Heart right ventricle (tissue), 16 donors: ENCODE measurements at regions not wholly inside any gene's neighbourhood (a gene's known extent, or its start where the extent isn't known, plus 50 kb on each side); places are given as distances from the start of the nearest gene placed in this dataset.

ENCODE experiments used
- ATAC-seq, 8 donors: fragments of 200-7000 bp; cut with Tn5 transposase; one replicate each; pipeline ENCODE4 v1.9.1; 2020; ENCODE audit warnings: mild to moderate bottlenecking in 8 of 8, moderate library complexity in 8 of 8, moderate number of reproducible peaks in 1 of 8
- DNase-seq, 2 donors: peaks; one replicate each; pipeline ENCODE4 v3.0.0-alpha.2; 2020
- H3K27ac ChIP-seq, 10 donors: fragments of 200-600 bp; sonication (generic) in 2 of 10; one replicate each; pipeline versions ENCODE4 v1.5.0 to v1.8.0; 2020 to 2022; ENCODE audit warnings: mild to moderate bottlenecking in 3 of 10
- H3K27me3 ChIP-seq, 7 donors: fragments of 200-600 bp; one replicate each; pipeline ENCODE4 v1.8.0; 2021 to 2022; ENCODE audit warnings: mild to moderate bottlenecking in 2 of 7
- H3K36me3 ChIP-seq, 9 donors: fragments of 200-600 bp; sonication (generic) in 1 of 9; one replicate each; pipeline versions ENCODE4 v1.5.0 to v1.8.0; 2020 to 2022; ENCODE audit warnings: mild to moderate bottlenecking in 2 of 9
- H3K4me1 ChIP-seq, 9 donors: fragments of 200-600 bp; sonication (generic) in 1 of 9; one replicate each; pipeline versions ENCODE4 v1.5.0 to v1.8.0; 2020 to 2022; ENCODE audit warnings: mild to moderate bottlenecking in 4 of 9
- H3K4me3 ChIP-seq, 10 donors: fragments of 200-600 bp; sonication (generic) in 2 of 10; one replicate each; pipeline versions ENCODE4 v1.5.0 to v1.8.0; 2020 to 2022; ENCODE audit warnings: mild to moderate bottlenecking in 7 of 10, moderate library complexity in 2 of 10
- H3K9me3 ChIP-seq, 11 donors: fragments of 200-600 bp in 10 of 11; sonication (generic) in 2 of 11; one replicate each; pipeline versions ENCODE4 v1.5.0 to v1.8.0; 2013 to 2022; ENCODE audit warnings: mild to moderate bottlenecking in 2 of 11, control low read depth in 1 of 11, moderate library complexity in 1 of 11
- CTCF ChIP-seq, 9 donors: fragments of 200-600 bp; sonication (generic) in 2 of 9; IDR thresholded peaks; one replicate each; pipeline versions ENCODE4 v1.5.0 to v1.8.0; 2021 to 2022; ENCODE audit warnings: antibody characterized with exemption in 9 of 9, mild to moderate bottlenecking in 5 of 9, moderate library complexity in 1 of 9
- WGBS, 2 donors: extraction: QIAGEN DNeasy Blood & Tissue Kit; methylation state at CpG; one replicate each; pipeline ENCODE4 v1.1.7; 2013; ENCODE audit warnings: inconsistent platforms in 1 of 2; 5-methylcytosine and 5-hydroxymethylcytosine counted together
- intact Hi-C, 10 donors: fragments of 100-400 bp; cut with DNase I; formaldehyde crosslinking; loops; one replicate each; pipeline versions ENCODE4 v1.11.1 to v1.14.2; 2022
- donor health status: Arrhythmogenic right ventricular cardiomyopathy.
- donor health status: ischemic (EF 13 %, LVEDD 7.1; RV severe dilation, severe dysfunction).
- donor health status: healthy with polysubstance abuse.
- donor health status: DM: no; HTN: yes; CAD: no.
- donor health status: DM: no; HTN: no; CAD: no.
- donor health status: ischemic (EF 25% LVEDD 6.9; RV normal size, moderate dysfunction).
- donor health status: ischemic (EF 25% LVEDD 5.7; RV mildly dilated, moderate dysfunction).
- donor health status: healthy.
- donor health status: DM: yes; HTN: yes; CAD: no.
- donor health status: Ischemic cardiomyopathy.
- donor health status: ischemic (EF 35%, LVEDD 5.7; RV mildly dilated, moderate dysfunction).
- donor health status: nonischemic (EF 11% LVEDD 7.7; RV severe dilation, severe dysfunction).
- donor health status: DM: yes; HTN: yes; CAD: no.
- donor health status: PGD.
- donor health status: ischemic (EF 29% LVEDD 5.4; RV normal size, mild dysfunction).
- donor health status: nonischemic (EF 23%, LVEDD 6.1; RV moderate dilation, normal function).

GRCh38 chr1:195200772-195201171 is 1407.5 kb downstream of the KCNT2 start:
- H3K27ac ChIP-seq = no peak overlapping the region
- ATAC-seq = no peak
- no peak for TF ChIP-seq CTCF (IDR thresholded peaks at IDR 0.05)
- WGBS, 2 donors = 89 to 97% methylated on average over 1 of the region's 1 CpG
- DNase-seq = no peak
- no peaks in the 10 kb centered on the region for H3K27me3 ChIP-seq
- H3K36me3 ChIP-seq = no peaks in the 10 kb centered on the region
- H3K4me3 ChIP-seq = no peak overlapping the region
- intact Hi-C loops = no loop called here
- H3K4me1 ChIP-seq = no peaks in the 10 kb centered on the region
- no peaks in the 10 kb centered on the region for H3K9me3 ChIP-seq

- no peaks in the 10 kb centered on the region for H3K27me3 ChIP-seq
- H3K9me3 ChIP-seq = peaks cover 0 to 7% (median 0%) of the 10 kb centered on the region in 11 donors
- no peak for DNase-seq
- WGBS, 2 donors = 83 to 86% methylated on average over 1 of the region's 1 CpG
- no peaks in the 10 kb centered on the region for H3K36me3 ChIP-seq
- TF ChIP-seq CTCF (IDR thresholded peaks at IDR 0.05) = no peak
- intact Hi-C loops = no loop called here
- no peak overlapping the region for H3K27ac ChIP-seq
- no peak for ATAC-seq
- no peak overlapping the region for H3K4me3 ChIP-seq
- H3K4me1 ChIP-seq = no peaks in the 10 kb centered on the region
Observed at GRCh38 chr1:195197116-195197515, 1411.1 kb downstream of the KCNT2 start.

GRCh38 chr1:195195423-195196057 is 1412.7 kb downstream of the KCNT2 start:
- Histone ChIP-seq H3K4me1 (no peaks in the 10 kb centered on the region), H3K4me3 (no peak overlapping the region), H3K9me3 (peaks cover 0 to 8% (median 0%) of the 10 kb centered on the region in 11 donors), H3K36me3 (no peaks in the 10 kb centered on the region), H3K27ac (no peak overlapping the region), H3K27me3 (no peaks in the 10 kb centered on the region)
- intact Hi-C loops = no loop called here
- ATAC-seq (no peak), DNase-seq (no peak)
- TF ChIP-seq CTCF (IDR thresholded peaks at IDR 0.05) = no peak
- 75 to 84% methylated on average over 8 of the region's 8 CpGs for WGBS, 2 donors

- H3K4me1 ChIP-seq = no peaks in the 10 kb centered on the region
- no peaks in the 10 kb centered on the region for H3K36me3 ChIP-seq
Observed at GRCh38 chr1:195193134-195193533, 1415.1 kb downstream of the KCNT2 start.

More at GRCh38 chr1:195193134-195193533, 1415.1 kb downstream of the KCNT2 start:
- DNase-seq (no peak), ATAC-seq (no peak)
- H3K27me3 ChIP-seq = no peaks in the 10 kb centered on the region
- WGBS, 2 donors = 83 to 85% methylated on average over 3 of the region's 3 CpGs
- H3K4me3 ChIP-seq = no peak overlapping the region
- H3K27ac ChIP-seq = no peak overlapping the region
- peaks cover 0 to 8% (median 0%) of the 10 kb centered on the region in 11 donors for H3K9me3 ChIP-seq
- TF ChIP-seq CTCF (IDR thresholded peaks at IDR 0.05) = no peak
- intact Hi-C loops = no loop called here
